K562 (cell line): ENCODE measurements at regions not wholly inside any gene's neighbourhood (a gene's known extent, or its start where the extent isn't known, plus 50 kb on each side); places are given as distances from the start of the nearest gene placed in this dataset.

ENCODE experiments used
- ATAC-seq: fragments of 200-7000 bp; cut with Tn5 transposase; 3 replicates; pipeline ENCODE4 v1.9.1; 2020; ENCODE audit warnings: moderate library complexity
- BruUV-seq: library from RNA; stranded (reverse); fragments of 400-500 nt; replicated peaks from 2 replicates; lab custom pipeline; 2021; lab: Mats Ljungman, UMichigan
- CTCF ChIA-PET: fragments of 300-600 bp; formaldehyde crosslinking; extraction: SDS; loops from one replicate; lab custom pipeline; 2021; ENCODE audit warnings: low intra/inter-chr PET ratio; lab: Yijun Ruan, JAX
- POLR2A ChIA-PET: fragments of 300-600, 350-650 bp; sonication (Branson Sonifier 250); formaldehyde crosslinking; extraction: SDS; loops from one replicate; lab custom pipeline; 2021; ENCODE audit warnings: antibody characterized with exemption, inconsistent platforms; lab: Yijun Ruan, JAX
- DNase-seq, 4 experiments: peaks; one replicate each; pipeline versions ENCODE4 v3.0.0 to v3.0.0-alpha.2; 2011 to 2018; ENCODE audit warnings: low spot score in 3 of 4, mixed read lengths in 3 of 4; ENCODE audit errors: extremely low read depth in 1 of 4
- FAIRE-seq: peaks from 2 replicates; lab custom pipeline; 2011; peaks lifted over from hg19 to GRCh38; lab: Jason Lieb, UNC
- H2AFZ ChIP-seq: 2 replicates; pipeline ENCODE4 v1.6.0; 2011; ENCODE audit warnings: low read depth, low read length, control low read depth, inconsistent platforms
- H3K27ac ChIP-seq: fragments of 200-600 bp; 3 replicates; pipeline ENCODE4 v1.8.0; 2011; ENCODE audit warnings: low read depth, mild to moderate bottlenecking, control low read depth, inconsistent platforms, low read length, moderate library complexity, mixed read lengths; ENCODE audit errors: extremely low read depth
- H3K27me3 ChIP-seq, 2 experiments: fragments of 300-600 bp in 1 of 2; 2 replicates in 1 of 2; 3 replicates in 1 of 2; pipeline versions ENCODE4 v1.6.0 to v1.8.0; 2011; ENCODE audit warnings: inconsistent platforms in 2 of 2, low read length in 2 of 2, mild to moderate bottlenecking in 1 of 2, mixed read lengths in 1 of 2, moderate library complexity in 1 of 2; ENCODE audit not compliant: control insufficient read depth in 2 of 2, insufficient read depth in 2 of 2
- H3K36me3 ChIP-seq: fragments of 300-600 bp; 3 replicates; pipeline ENCODE4 v1.8.0; 2011; ENCODE audit warnings: mild to moderate bottlenecking, low read length, inconsistent platforms; ENCODE audit not compliant: control insufficient read depth, insufficient read depth
- H3K4me1 ChIP-seq, 2 experiments: fragments of 200-600 bp in 1 of 2; replicated peaks in 1 of 2; 2 replicates in 1 of 2; 3 replicates in 1 of 2; pipeline versions ENCODE4 v1.5.1 to v1.8.0; 2011; ENCODE audit warnings: inconsistent platforms in 2 of 2, low read length in 2 of 2, mild to moderate bottlenecking in 1 of 2, mixed read lengths in 1 of 2, moderate library complexity in 1 of 2; ENCODE audit not compliant: control insufficient read depth in 2 of 2, insufficient read depth in 2 of 2
- H3K4me2 ChIP-seq: 2 replicates; pipeline ENCODE4 v1.6.1; 2011; ENCODE audit warnings: low read length, control low read depth, inconsistent platforms, mixed read lengths; ENCODE audit not compliant: insufficient read depth
- H3K4me3 ChIP-seq: fragments of 200-600 bp; sonication (generic), shearing (Covaris generic); 2 replicates; pipeline ENCODE4 v1.5.1; 2016; ENCODE audit warnings: control low read depth, inconsistent platforms
- H3K79me2 ChIP-seq: fragments of 200-600 bp; 3 replicates; pipeline ENCODE4 v1.8.0; 2011; ENCODE audit warnings: low read length, inconsistent platforms; ENCODE audit not compliant: control insufficient read depth, insufficient read depth
- H3K9ac ChIP-seq, 2 experiments: 2 replicates each; pipeline versions ENCODE4 v1.6.0 to v1.6.1; 2011; ENCODE audit warnings: low read depth in 2 of 2, low read length in 2 of 2, control low read depth in 1 of 2, inconsistent platforms in 1 of 2, mild to moderate bottlenecking in 1 of 2, mixed read lengths in 1 of 2; ENCODE audit not compliant: insufficient read depth in 1 of 2
- H3K9me1 ChIP-seq: one replicate; pipeline ENCODE4 v1.6.0; 2011; ENCODE audit warnings: inconsistent platforms, mild to moderate bottlenecking, low read length, moderate library complexity; ENCODE audit not compliant: control insufficient read depth, insufficient read depth
- H3K9me3 ChIP-seq: replicated peaks from 2 replicates; pipeline ENCODE4 v1.5.1; 2011; ENCODE audit warnings: low read depth, low read length, inconsistent platforms; ENCODE audit not compliant: control insufficient read depth, insufficient read depth
- H4K20me1 ChIP-seq: replicated peaks from 2 replicates; pipeline ENCODE4 v1.6.1; 2011; ENCODE audit warnings: low read length, inconsistent platforms, mixed read lengths; ENCODE audit not compliant: control insufficient read depth, insufficient read depth
- CBX1 ChIP-seq: sonication (generic); IDR thresholded peaks from 2 replicates; pipeline ENCODE4 v1.6.1; 2016; ENCODE audit warnings: antibody characterized with exemption, low read depth, mild to moderate bottlenecking
- CEBPB ChIP-seq: fragments of 450-650 bp; IDR thresholded peaks from 2 replicates; pipeline ENCODE4 v1.6.1; 2016; ENCODE audit warnings: missing genetic modification characterization, missing compliant biosample characterization
- CEBPG ChIP-seq, 3 experiments: fragments of 200-800 bp in 1 of 3; sonication (Bioruptor generic) in 1 of 3; sonication (generic) in 1 of 3; formaldehyde crosslinking in 1 of 3; IDR thresholded peaks in 2 of 3; conservative IDR thresholded peaks in 1 of 3; 2 replicates each; pipeline versions ENCODE4 v1.6.1 to v1.8.0; 2016 to 2022; ENCODE audit warnings: missing compliant biosample characterization in 2 of 3, missing genetic modification characterization in 2 of 3, mild to moderate bottlenecking in 1 of 3, missing genetic modification reagents in 1 of 3
- PPARD ChIP-seq: fragments of 250-450 bp; sonication (Bioruptor Pico); IDR thresholded peaks from 2 replicates; pipeline ENCODE4 v1.8.0; 2022; ENCODE audit warnings: inconsistent platforms, mild to moderate bottlenecking, moderate library complexity
- SMC3 ChIP-seq: conservative IDR thresholded peaks from 2 replicates; pipeline ENCODE4 v1.6.1; 2011; ENCODE audit warnings: low read depth, low read length, improper control_type of control experiment; ENCODE audit not compliant: insufficient read depth
- ZBTB1 ChIP-seq: sonication (generic); formaldehyde crosslinking; IDR thresholded peaks from 2 replicates; pipeline ENCODE4 v1.8.1; 2023; ENCODE audit warnings: missing genetic modification reagents, low read depth, mild to moderate bottlenecking, borderline replicate concordance
- WGBS: fragments of 100-300 bp; shearing (Covaris generic); methylation state at CpG from one replicate; pipeline ENCODE4 v1.1.6; 2016; ENCODE audit warnings: low coverage, mixed read lengths; ENCODE audit not compliant: insufficient coverage; ENCODE audit errors: missing lambda C conversion rate; 5-methylcytosine and 5-hydroxymethylcytosine counted together
- in situ Hi-C: fragments of 300-500 bp; cut with MboI; formaldehyde crosslinking; loops from 4 replicates; pipeline ENCODE4 v1.15.0; 2018; ENCODE audit warnings: inconsistent platforms, mixed read lengths
- intact Hi-C: fragments of 100-400 bp; cut with micrococcal nuclease; formaldehyde crosslinking; loops from 2 replicates; pipeline ENCODE4 v1.14.2; 2022
- TF ChIP-seq, protein P1 (sequence below), 2 experiments: IDR thresholded peaks; 2 replicates each; pipeline ENCODE4 v1.6.1; 2011; ENCODE audit warnings: borderline replicate concordance in 1 of 2, control low read depth in 1 of 2, low read depth in 1 of 2, low read length in 1 of 2, mild to moderate bottlenecking in 1 of 2, mixed read lengths in 1 of 2, moderate library complexity in 1 of 2; ENCODE audit not compliant: insufficient read depth in 1 of 2, insufficient read length in 1 of 2, poor library complexity in 1 of 2, severe bottlenecking in 1 of 2; ENCODE audit errors: extremely low read depth in 1 of 2

DNA sequence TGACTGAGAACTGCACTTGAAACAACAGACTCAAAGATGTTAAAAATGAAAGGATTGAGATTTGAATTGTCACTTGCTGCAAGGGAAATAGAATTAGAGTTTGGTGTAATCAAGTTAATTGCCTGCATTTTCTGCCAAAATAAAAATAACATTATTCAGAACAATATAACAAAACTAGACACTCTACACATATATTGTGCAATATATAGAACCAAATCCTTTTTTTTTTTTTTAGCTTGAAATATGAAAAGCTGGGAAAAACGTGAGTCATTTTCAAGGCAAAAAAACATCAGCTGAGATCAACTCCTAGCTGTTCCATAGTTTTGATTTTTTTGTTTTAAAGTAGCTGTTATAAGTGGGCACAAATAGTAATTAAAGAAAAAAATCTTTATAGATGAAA lies 561.5 kb downstream of the DNAJB9 start:
- H3K27me3 ChIP-seq = no peaks in the 10 kb centered on the region
- POLR2A ChIA-PET = no interaction called here
- ATAC-seq = no peak
- no peaks in the 10 kb centered on the region for H3K79me2 ChIP-seq
- BruUV-seq = no TSS peak
- no peaks in the 10 kb centered on the region for H3K4me1 ChIP-seq
- CTCF ChIA-PET = no interaction called here
- no peak overlapping the region for H3K4me3 ChIP-seq
- no peak overlapping the region for H2AFZ ChIP-seq
- H3K36me3 ChIP-seq = no peaks in the 10 kb centered on the region
- WGBS = 0% methylated on average over 1 of the region's 1 CpG
- no peak for TF ChIP-seq ZBTB1
- TF ChIP-seq CBX1 = no peak
- TF ChIP-seq SMC3 = no peak
- TF ChIP-seq, protein P1, sequence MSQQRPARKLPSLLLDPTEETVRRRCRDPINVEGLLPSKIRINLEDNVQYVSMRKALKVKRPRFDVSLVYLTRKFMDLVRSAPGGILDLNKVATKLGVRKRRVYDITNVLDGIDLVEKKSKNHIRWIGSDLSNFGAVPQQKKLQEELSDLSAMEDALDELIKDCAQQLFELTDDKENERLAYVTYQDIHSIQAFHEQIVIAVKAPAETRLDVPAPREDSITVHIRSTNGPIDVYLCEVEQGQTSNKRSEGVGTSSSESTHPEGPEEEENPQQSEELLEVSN (IDR thresholded peaks at IDR 0.05; ENCODE audit: borderline replicate concordance in 1 of 2, extremely low read depth in 1 of 2, insufficient read depth in 1 of 2, insufficient read length in 1 of 2, low read depth in 1 of 2, low read length in 1 of 2, poor library complexity in 1 of 2, severe bottlenecking in 1 of 2) = no peak
- TF ChIP-seq PPARD (CRISPR knock-in tag) = no peak
- TF ChIP-seq CEBPG (CRISPR knock-in tag; IDR thresholded peaks at IDR 0.05) = no peak
- TF ChIP-seq CEBPG (tag; conservative IDR thresholded peaks at IDR 0.05 in 1 of 2, IDR thresholded peaks at IDR 0.05 in 1 of 2) = peak in 1 of 2 experiments; percentile 86; a peak in 2 of 4 replicates
- peak; percentile 53; the same call in 1 of the 2 replicates for TF ChIP-seq CEBPB
- TF ChIP-seq, all 486 proteins: peak for 2
- Histone ChIP-seq H3K9me3 (no peaks in the 10 kb centered on the region), H3K4me2 (no peak overlapping the region), H3K9me1 (no peaks in the 10 kb centered on the region), H4K20me1 (no peaks in the 10 kb centered on the region), H3K9ac (no peak overlapping the region), H3K27ac (no peak overlapping the region)
- DNase-seq (no peak), FAIRE-seq (no peak)
- in situ Hi-C loops = no loop called here
- intact Hi-C loops = no loop called here
